Peyer's patch (tissue), 4 donors: ENCODE measurements at regions not wholly inside any gene's neighbourhood (a gene's known extent, or its start where the extent isn't known, plus 50 kb on each side); places are given as distances from the start of the nearest gene placed in this dataset.

Experiments
- POLR2A ChIP-seq, 2 donors: fragments of 450-650 bp; IDR thresholded peaks; one replicate each; pipeline ENCODE4 v1.5.1; 2017; ENCODE audit warnings: antibody characterized with exemption in 2 of 2, mild to moderate bottlenecking in 2 of 2, moderate library complexity in 2 of 2
- TF ChIP-seq, protein P1 (sequence below), 6 experiments: fragments of 450-650 bp in 4 of 6; fragments of 200-600 bp in 2 of 6; sonication (generic) in 1 of 6; IDR thresholded peaks; one replicate each; pipeline ENCODE4 v1.5.1; 2017 to 2019; ENCODE audit warnings: antibody characterized with exemption in 6 of 6, mild to moderate bottlenecking in 3 of 6, moderate library complexity in 1 of 6

DNA sequence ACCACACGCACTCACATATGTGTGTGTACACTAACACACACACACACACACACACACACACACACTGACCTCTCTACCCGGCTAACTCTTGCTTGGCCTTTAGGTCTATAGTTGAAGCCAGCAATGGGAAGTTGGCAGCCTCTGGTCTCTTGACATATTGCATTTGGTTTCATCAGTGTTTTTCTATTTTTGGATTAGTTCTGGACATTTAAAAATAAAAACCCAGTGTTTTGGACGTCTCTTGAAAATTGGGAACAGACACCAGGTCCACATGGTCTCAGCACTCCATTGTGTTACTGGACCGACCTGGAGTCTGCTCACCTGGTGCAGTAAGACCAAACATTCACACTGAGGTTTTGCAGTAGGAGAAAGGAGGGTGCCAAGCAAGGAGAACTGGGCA lies 50.4 kb upstream of the AFF3 start:
- TF ChIP-seq, protein P1, sequence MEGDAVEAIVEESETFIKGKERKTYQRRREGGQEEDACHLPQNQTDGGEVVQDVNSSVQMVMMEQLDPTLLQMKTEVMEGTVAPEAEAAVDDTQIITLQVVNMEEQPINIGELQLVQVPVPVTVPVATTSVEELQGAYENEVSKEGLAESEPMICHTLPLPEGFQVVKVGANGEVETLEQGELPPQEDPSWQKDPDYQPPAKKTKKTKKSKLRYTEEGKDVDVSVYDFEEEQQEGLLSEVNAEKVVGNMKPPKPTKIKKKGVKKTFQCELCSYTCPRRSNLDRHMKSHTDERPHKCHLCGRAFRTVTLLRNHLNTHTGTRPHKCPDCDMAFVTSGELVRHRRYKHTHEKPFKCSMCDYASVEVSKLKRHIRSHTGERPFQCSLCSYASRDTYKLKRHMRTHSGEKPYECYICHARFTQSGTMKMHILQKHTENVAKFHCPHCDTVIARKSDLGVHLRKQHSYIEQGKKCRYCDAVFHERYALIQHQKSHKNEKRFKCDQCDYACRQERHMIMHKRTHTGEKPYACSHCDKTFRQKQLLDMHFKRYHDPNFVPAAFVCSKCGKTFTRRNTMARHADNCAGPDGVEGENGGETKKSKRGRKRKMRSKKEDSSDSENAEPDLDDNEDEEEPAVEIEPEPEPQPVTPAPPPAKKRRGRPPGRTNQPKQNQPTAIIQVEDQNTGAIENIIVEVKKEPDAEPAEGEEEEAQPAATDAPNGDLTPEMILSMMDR (IDR thresholded peaks at IDR 0.05), result no peak
- no peak for TF ChIP-seq POLR2A (IDR thresholded peaks at IDR 0.05)
